AG04449 (cell line): ENCODE measurements at regions not wholly inside any gene's neighbourhood (a gene's known extent, or its start where the extent isn't known, plus 50 kb on each side); places are given as distances from the start of the nearest gene placed in this dataset.

ENCODE experiments used
- CTCF ChIA-PET: fragments of 350-600 bp; formaldehyde crosslinking; extraction: SDS; loops from one replicate; lab custom pipeline; 2021; ENCODE audit warnings: antibody characterized with exemption; lab: Yijun Ruan, JAX
- POLR2A ChIA-PET: fragments of 400-600, 350-600 bp; formaldehyde crosslinking; extraction: SDS; loops from one replicate; lab custom pipeline; 2020; ENCODE audit warnings: antibody characterized with exemption, inconsistent platforms; lab: Yijun Ruan, JAX
- DNase-seq: peaks from one replicate; pipeline ENCODE4 v3.0.0-alpha.2; 2010; ENCODE audit warnings: low read depth, low spot score
- H3K4me3 ChIP-seq: 2 replicates; pipeline ENCODE4 v1.5.1; 2011; ENCODE audit warnings: low read depth, mild to moderate bottlenecking, control low read depth, low read length
- TF ChIP-seq, protein P1 (sequence below): IDR thresholded peaks from one replicate; pipeline ENCODE4 v1.5.1; 2011; ENCODE audit warnings: mild to moderate bottlenecking, moderate library complexity, low read length, control low read depth, inconsistent platforms; ENCODE audit not compliant: insufficient read depth; ENCODE audit errors: missing control alignments

DNA sequence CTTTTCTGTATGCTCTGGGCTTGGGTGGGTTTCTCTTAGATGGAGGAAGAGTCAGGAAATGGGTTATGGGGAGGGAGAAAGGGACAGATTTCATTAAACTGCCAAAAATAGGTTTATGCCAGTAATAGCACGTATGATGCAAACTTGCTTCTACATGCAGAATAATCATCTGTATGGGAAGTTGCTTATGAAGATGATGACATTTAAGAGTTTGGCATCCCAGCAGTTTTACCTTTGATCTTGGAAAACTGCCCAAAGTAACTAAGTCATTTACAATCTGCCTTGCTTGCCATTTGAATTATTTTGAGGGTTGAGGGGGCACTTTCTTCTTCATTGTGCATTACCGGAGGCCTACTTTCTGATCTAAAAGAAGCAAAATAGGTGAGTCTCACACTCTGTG, 282.9 kb upstream of the ANKRD55 start:
- POLR2A ChIA-PET: no interaction called here
- CTCF ChIA-PET: interaction anchor here (0.7 kb wide), 1 partner anchor 371 kb away, joined by 4 read pairs; no protein-coding TSS in a partner anchor
- no peak overlapping the region for H3K4me3 ChIP-seq
- DNase-seq: no peak
- TF ChIP-seq, protein P1, sequence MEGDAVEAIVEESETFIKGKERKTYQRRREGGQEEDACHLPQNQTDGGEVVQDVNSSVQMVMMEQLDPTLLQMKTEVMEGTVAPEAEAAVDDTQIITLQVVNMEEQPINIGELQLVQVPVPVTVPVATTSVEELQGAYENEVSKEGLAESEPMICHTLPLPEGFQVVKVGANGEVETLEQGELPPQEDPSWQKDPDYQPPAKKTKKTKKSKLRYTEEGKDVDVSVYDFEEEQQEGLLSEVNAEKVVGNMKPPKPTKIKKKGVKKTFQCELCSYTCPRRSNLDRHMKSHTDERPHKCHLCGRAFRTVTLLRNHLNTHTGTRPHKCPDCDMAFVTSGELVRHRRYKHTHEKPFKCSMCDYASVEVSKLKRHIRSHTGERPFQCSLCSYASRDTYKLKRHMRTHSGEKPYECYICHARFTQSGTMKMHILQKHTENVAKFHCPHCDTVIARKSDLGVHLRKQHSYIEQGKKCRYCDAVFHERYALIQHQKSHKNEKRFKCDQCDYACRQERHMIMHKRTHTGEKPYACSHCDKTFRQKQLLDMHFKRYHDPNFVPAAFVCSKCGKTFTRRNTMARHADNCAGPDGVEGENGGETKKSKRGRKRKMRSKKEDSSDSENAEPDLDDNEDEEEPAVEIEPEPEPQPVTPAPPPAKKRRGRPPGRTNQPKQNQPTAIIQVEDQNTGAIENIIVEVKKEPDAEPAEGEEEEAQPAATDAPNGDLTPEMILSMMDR: no peak

DNA sequence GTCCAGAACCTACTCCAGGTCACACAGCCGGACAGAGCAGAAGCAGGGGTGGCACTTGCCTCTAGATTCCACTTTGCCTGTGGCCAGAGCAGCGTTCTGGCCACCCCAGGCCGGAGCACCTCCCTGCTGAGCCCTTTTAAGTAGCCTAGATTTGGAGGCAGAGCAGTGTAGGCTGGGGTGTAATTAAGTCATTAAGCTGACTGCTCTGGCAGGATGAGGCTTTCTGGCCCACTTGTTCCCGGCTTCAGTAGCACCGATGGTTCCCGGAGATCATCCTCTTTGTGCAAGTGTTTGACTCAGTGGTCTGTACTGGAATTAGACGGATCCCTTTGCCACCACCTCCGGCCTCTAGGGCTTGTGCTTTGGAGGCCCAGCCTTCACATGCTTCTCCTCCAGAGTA, 281.9 kb upstream of the ANKRD55 start:
- TF ChIP-seq, protein P1: no peak
- POLR2A ChIA-PET: no interaction called here
- CTCF ChIA-PET: no interaction called here
- DNase-seq: no peak
- no peak overlapping the region for H3K4me3 ChIP-seq

DNA sequence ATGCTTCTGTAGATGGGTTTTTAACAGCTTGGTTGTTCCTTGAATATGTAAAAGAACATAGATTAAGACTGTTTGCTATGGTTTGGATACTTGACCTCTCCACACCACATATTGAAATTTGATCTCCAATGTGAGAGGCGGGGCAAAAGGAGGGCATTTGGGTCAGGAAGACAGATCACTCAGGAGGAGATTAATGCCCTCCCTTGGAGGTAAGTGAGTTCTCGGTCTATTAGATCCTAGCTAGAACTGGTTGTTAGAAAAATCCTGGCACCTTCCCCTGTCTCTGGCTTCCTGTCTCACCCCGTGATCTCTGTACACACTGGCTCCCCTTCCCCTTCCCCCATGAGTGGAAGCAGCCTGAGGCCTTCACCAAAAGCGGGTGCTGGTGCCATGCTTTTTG, 281.1 kb upstream of the ANKRD55 start:
- CTCF ChIA-PET: no interaction called here
- POLR2A ChIA-PET: no interaction called here
- H3K4me3 ChIP-seq: no peak overlapping the region
- TF ChIP-seq, protein P1: no peak
- no peak for DNase-seq

DNA sequence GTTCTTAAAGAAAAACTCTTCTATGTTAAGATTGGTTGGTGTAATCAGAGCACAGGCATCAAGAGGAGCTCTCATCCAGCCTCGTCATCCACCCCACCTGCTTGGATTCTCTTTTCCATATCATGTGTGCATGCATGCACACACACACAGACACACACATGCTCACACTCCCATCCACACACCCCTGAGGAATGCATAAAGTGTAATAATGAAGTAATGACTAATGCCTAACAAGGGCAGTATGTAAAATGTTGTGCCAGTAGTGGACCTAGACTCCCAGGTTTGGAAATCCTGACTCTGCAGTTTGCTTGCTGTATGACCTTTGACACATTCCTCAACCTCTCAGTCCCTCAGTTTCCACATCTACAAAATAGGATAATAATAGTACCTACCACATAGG, 280.0 kb upstream of the ANKRD55 start:
- TF ChIP-seq, protein P1: no peak
- ChIA-PET POLR2A (no interaction called here), CTCF (interaction anchor here (1.6 kb wide), 1 partner anchor 325 kb away, joined by 4 read pairs; no protein-coding TSS in a partner anchor)
- no peak overlapping the region for H3K4me3 ChIP-seq
- no peak for DNase-seq

DNA sequence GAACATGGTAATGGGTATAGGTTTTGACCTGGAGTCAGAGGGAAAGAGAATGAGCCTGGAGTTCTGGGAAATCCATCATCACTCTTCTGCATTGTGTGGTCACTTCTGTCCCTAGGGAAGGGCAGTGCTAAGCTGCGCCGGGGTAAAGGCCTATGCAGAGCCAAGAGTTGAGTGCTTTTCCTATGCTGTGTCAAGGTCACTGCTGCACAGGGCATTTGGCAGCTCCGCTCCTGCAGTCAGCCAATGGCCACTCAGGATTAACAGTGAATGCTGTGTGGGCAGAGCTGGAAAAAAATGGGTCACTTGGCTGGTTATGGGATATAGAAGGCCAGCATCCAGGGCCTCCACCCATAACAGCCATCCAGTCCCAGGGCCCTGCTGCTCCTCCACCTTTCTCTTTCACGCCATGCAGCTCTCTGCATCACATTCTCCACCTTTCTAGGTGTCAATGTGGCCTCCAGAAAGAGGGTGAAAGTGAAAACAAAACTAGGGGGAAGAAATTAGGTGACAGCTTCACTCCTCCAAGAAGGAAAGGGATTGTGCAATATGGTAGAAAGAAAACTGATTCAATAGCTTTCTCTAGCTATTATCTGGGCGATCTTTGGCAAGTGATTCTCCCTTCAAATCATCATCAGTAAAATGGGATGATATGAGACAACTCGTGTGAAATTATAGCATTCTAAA, 279.3 kb upstream of the ANKRD55 start:
- CTCF ChIA-PET: interaction anchor here (1.6 kb wide), 1 partner anchor 326 kb away, joined by 4 read pairs; no protein-coding TSS in a partner anchor

DNA sequence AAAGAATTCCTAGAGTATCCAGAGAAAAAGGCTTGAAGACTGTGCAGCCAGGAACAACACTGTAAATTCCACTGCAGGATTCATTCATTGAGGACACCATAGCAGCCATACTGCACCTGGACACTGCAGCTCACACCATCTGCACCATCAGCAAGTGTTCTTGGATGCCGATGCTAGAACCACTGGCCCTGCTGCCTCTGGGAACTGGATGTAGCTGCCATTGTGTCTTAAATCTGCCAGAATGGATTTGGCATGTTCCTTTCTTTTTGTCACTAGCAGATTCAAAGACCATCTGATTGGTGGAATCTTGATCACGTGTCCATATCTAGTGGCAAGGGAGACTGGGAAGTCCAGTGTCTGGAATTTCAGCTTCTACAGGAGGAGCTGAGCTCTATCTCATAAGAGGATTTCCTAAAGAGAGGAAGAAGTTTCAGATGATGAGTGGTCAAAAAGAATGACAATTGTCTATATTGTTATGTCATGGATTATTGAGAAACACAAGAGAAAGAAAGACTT, 278.3 kb upstream of the ANKRD55 start:
- H3K4me3 ChIP-seq: no peak overlapping the region
- ChIA-PET CTCF (interaction anchor here (1.6 kb wide), 1 partner anchor 327 kb away, joined by 4 read pairs; no protein-coding TSS in a partner anchor), POLR2A (no interaction called here)
- DNase-seq: no peak
- TF ChIP-seq, protein P1: no peak

More for the DNA sequence above, 279.3 kb upstream of the ANKRD55 start:
- POLR2A ChIA-PET: no interaction called here
- DNase-seq: no peak
- H3K4me3 ChIP-seq: no peak overlapping the region
- TF ChIP-seq, protein P1: no peak
